ENCODE measurements at regions not wholly inside any gene's neighbourhood (a gene's known extent, or its start where the extent isn't known, plus 50 kb on each side); places are given as distances from the start of the nearest gene placed in this dataset.

GRCh38 chr2:19774805-19775176, 127.0 kb downstream of the TTC32 start:
- DNase-seq (ENCODE audit: low read depth), result no peak
- H3K4me3 ChIP-seq (ENCODE audit: low read length), result no peak overlapping the region
- peak; percentile 10; the same call in 1 of the 2 replicates for TF ChIP-seq CTCF (conservative IDR thresholded peaks at IDR 0.05; ENCODE audit: low read length)

- no peak overlapping the region for H3K4me3 ChIP-seq (ENCODE audit: low read length)
- DNase-seq (ENCODE audit: low read depth), result no peak
- TF ChIP-seq CTCF (conservative IDR thresholded peaks at IDR 0.05; ENCODE audit: low read length), result no peak
Observed at GRCh38 chr2:19772981-19773380, 128.8 kb downstream of the TTC32 start.

GRCh38 chr2:19769513-19769912, 132.3 kb downstream of the TTC32 start:
- DNase-seq (ENCODE audit: low read depth), result no peak
- H3K4me3 ChIP-seq (ENCODE audit: low read length), result no peak overlapping the region
- peak; percentile 31 for TF ChIP-seq CTCF (conservative IDR thresholded peaks at IDR 0.05; ENCODE audit: low read length)

- peak; percentile 74 for DNase-seq (ENCODE audit: low read depth)
- TF ChIP-seq CTCF (conservative IDR thresholded peaks at IDR 0.05; ENCODE audit: low read length), result no peak
- H3K4me3 ChIP-seq (ENCODE audit: low read length), result no peak overlapping the region
Observed at GRCh38 chr2:19767899-19768298, 133.9 kb downstream of the TTC32 start.

GRCh38 chr2:19764998-19765397, 136.8 kb downstream of the TTC32 start:
- no peak for DNase-seq (ENCODE audit: low read depth)
- no peak for TF ChIP-seq CTCF (conservative IDR thresholded peaks at IDR 0.05; ENCODE audit: low read length)
- no peak overlapping the region for H3K4me3 ChIP-seq (ENCODE audit: low read length)

GRCh38 chr2:19763731-19764130, 138.1 kb downstream of the TTC32 start:
- H3K4me3 ChIP-seq (ENCODE audit: low read length), result no peak overlapping the region
- no peak for TF ChIP-seq CTCF (conservative IDR thresholded peaks at IDR 0.05; ENCODE audit: low read length)
- DNase-seq (ENCODE audit: low read depth), result no peak

GRCh38 chr2:19762959-19763605, 138.7 kb downstream of the TTC32 start:
- no peak for TF ChIP-seq CTCF (conservative IDR thresholded peaks at IDR 0.05; ENCODE audit: low read length)
- H3K4me3 ChIP-seq (ENCODE audit: low read length), result no peak overlapping the region
- DNase-seq (ENCODE audit: low read depth), result peak; percentile 42
